ENCODE measurements at regions not wholly inside any gene's neighbourhood (a gene's known extent, or its start where the extent isn't known, plus 50 kb on each side); places are given as distances from the start of the nearest gene placed in this dataset.
"Not testable (repeated sequence)": the region's sequence is repeated elsewhere in the genome, so short reads cannot be mapped to it uniquely, and the experiment has no call there.

DNA sequence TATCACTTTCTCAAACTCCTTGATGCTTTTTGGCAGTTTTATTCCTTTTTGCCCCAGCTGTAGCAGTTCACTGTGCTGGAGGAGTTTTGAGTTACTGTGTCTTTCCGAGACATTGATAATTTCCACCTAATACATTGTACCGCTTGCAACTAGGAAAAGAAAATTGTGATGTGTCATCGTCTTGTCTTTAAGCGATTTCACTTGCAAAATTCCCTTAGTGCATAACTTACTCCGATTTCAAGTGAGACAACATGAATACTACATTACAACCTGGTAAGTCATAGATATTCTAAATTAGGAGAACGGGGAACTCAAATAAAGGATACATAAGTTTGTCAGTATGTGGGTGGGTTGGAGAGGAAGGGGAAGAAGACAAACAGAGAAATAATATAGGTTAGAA is 340.5 kb upstream of the KYNU start:
- Mint-ChIP-seq H3K27me3 (no peaks in the 10 kb centered on the region), H3K9me3 (no peaks in the 10 kb centered on the region), H3K27ac (no peak overlapping the region), H3K4me3 (no peak overlapping the region), H3K36me3 (ENCODE audit: low read depth) (no peaks in the 10 kb centered on the region), H3K4me1 (ENCODE audit: low read depth) (no peaks in the 10 kb centered on the region)
- intact Hi-C loops (cut with micrococcal nuclease): no loop called here

DNA sequence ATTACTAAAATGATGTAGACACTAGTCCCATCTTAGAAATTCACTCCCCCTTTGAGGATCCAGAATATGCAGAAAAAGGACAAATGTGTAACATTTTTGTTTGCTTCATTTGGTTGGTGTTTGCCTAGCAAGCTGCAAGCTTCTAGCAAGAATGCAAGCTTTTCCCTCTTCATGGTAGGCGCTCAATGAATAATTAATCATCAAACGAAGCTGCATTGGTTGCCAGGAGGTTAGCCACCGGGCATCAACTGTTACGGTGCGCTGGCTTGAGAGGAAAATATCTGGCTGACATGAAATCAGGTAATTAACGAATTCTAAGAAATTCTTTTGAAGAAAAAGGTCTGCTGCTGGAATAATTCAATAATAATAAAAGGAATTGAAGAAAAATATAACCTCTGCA is 341.0 kb upstream of the KYNU start:
- H3K36me3 Mint-ChIP-seq (ENCODE audit: low read depth): no peaks in the 10 kb centered on the region
- no peak overlapping the region for H3K4me3 Mint-ChIP-seq
- H3K27me3 Mint-ChIP-seq: no peaks in the 10 kb centered on the region
- no peak overlapping the region for H3K27ac Mint-ChIP-seq
- intact Hi-C loops (cut with micrococcal nuclease): no loop called here
- H3K9me3 Mint-ChIP-seq: no peaks in the 10 kb centered on the region
- no peaks in the 10 kb centered on the region for H3K4me1 Mint-ChIP-seq (ENCODE audit: low read depth)

DNA sequence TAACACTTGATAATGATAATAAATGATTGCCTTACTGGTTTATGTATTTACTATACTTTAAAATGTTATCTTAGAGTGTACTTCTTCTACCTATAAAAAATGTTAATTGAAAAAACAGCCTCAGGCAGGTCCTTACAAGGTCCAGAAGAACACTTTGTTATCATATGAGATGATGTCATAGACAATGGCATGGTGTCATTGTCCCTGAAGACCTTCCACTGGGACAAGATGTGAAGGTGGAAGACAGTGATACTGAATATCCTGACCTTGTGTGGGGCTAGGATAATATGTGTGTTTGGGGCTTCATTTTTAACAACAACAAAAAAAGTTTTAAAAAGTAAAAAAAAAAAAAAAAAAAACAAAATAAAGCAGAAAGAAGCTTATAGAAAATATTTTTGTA is 342.2 kb upstream of the KYNU start:
- H3K4me3 Mint-ChIP-seq: no peak overlapping the region
- H3K4me1 Mint-ChIP-seq (ENCODE audit: low read depth): no peaks in the 10 kb centered on the region
- no peak overlapping the region for H3K27ac Mint-ChIP-seq
- no peaks in the 10 kb centered on the region for H3K9me3 Mint-ChIP-seq
- no peaks in the 10 kb centered on the region for H3K36me3 Mint-ChIP-seq (ENCODE audit: low read depth)
- intact Hi-C loops (cut with micrococcal nuclease): no loop called here
- no peaks in the 10 kb centered on the region for H3K27me3 Mint-ChIP-seq

DNA sequence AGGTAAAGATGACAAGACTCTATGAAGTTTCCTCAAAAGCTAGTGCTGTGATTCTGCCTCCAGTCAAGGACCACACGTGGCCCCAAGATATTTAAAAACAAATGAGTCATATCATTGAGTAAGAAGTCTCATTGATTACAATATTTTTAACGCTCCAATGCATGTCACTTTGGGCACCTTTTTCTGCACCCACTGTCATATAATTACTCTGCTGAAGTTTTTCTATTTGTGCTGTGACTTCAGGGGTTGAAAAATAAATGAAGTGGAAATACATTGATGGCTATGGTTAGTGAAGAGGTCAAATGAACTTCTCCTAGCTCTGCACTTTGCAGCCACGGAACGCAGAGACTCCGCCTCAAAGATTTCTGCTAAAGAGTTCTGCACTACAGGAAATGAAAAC is 344.3 kb upstream of the KYNU start:
- Mint-ChIP-seq H3K27me3 (no peaks in the 10 kb centered on the region), H3K36me3 (ENCODE audit: low read depth) (no peaks in the 10 kb centered on the region), H3K4me3 (no peak overlapping the region), H3K27ac (no peak overlapping the region), H3K9me3 (no peaks in the 10 kb centered on the region), H3K4me1 (ENCODE audit: low read depth) (no peaks in the 10 kb centered on the region)
- intact Hi-C loops (cut with micrococcal nuclease): no loop called here

DNA sequence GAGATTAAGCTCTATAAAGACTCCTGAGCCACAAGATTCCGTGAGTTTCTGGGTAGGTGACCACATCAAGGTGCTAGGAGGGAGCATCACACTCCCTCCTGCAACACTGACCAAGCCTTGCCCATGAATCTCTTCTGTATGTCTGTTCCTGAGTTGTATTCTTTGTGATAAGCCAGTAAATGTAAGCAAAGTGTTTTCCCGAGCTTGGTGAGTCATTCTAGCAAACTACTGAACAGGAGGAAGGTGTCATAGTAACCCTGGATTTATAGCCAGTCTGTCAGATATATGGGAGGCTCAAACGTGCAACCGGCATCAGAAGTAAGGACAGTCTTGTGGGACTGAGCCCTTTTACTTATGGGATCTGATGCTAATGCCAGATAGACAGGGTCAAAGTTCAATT is 346.1 kb upstream of the KYNU start:
- Mint-ChIP-seq H3K9me3 (no peaks in the 10 kb centered on the region), H3K27me3 (no peaks in the 10 kb centered on the region), H3K27ac (no peak overlapping the region), H3K4me3 (no peak overlapping the region), H3K36me3 (ENCODE audit: low read depth) (no peaks in the 10 kb centered on the region), H3K4me1 (ENCODE audit: low read depth) (no peaks in the 10 kb centered on the region)
- intact Hi-C loops (cut with micrococcal nuclease): no loop called here

DNA sequence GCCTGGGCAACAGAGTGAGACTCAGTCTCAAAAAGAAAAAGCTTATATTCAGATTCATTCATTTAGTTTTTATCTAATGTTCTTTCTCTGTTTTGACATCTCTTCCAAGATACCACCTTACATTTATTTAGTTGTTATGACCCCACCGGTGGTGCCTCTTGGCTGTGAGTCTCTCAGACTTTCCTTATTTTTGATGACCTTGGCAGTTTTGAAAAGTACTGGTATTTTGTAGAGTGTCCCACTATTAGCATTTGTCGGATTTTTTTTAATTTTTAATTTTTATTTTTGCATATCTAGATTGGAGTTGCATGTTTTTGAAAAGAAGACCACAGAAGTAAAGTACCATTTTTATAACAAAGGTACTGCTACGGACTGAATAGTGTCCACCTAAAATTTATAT is 351.7 kb upstream of the KYNU start:
- no peaks in the 10 kb centered on the region for H3K9me3 Mint-ChIP-seq
- intact Hi-C loops (cut with micrococcal nuclease): no loop called here
- H3K4me1 Mint-ChIP-seq (ENCODE audit: low read depth): no peaks in the 10 kb centered on the region
- H3K27me3 Mint-ChIP-seq: no peaks in the 10 kb centered on the region
- H3K36me3 Mint-ChIP-seq (ENCODE audit: low read depth): no peaks in the 10 kb centered on the region
- no peak overlapping the region for H3K27ac Mint-ChIP-seq
- no peak overlapping the region for H3K4me3 Mint-ChIP-seq

DNA sequence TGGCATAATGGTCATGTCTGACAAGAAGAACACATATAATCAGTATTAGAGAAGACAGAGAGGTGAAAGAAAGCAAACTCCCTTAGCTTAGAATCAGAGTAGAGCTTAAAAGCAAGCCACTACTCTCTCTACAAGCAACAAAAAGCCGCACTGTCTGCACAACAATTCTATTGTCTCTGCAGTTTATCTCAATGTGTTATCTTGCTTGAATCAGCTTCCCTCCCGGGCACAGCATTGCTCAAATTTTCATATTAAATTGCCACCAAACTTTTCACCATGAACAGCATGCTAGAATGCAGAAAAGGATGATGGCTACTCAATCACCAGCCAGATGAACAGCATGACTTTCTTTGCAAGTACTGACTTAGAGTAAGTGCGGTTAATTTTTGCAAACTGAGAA is 356.0 kb upstream of the KYNU start:
- H3K27ac Mint-ChIP-seq: no peak overlapping the region
- no peak overlapping the region for H3K4me3 Mint-ChIP-seq
- intact Hi-C loops (cut with micrococcal nuclease): no loop called here
- no peaks in the 10 kb centered on the region for H3K27me3 Mint-ChIP-seq
- no peaks in the 10 kb centered on the region for H3K9me3 Mint-ChIP-seq
- no peaks in the 10 kb centered on the region for H3K4me1 Mint-ChIP-seq (ENCODE audit: low read depth)
- no peaks in the 10 kb centered on the region for H3K36me3 Mint-ChIP-seq (ENCODE audit: low read depth)

DNA sequence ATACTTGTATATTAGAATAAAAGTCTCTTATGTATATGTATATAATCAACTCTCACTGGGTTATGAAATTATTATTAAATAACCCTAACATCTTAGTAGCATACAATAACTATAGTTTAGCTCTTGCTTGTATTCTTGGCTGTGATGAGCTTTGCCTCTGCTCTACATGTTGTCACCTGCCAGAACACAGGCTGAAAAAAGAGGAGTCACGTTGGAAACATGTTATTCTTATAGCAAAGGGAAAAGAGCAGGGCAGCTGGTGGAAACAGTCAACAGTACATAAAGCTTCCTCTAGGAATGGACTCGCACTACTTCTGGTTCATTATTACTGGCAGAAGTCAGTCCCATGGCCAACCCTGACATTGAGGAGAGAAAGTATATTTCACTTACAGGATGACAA is 362.0 kb upstream of the KYNU start:
- no peaks in the 10 kb centered on the region for H3K9me3 Mint-ChIP-seq
- H3K4me1 Mint-ChIP-seq (ENCODE audit: low read depth): no peaks in the 10 kb centered on the region
- intact Hi-C loops (cut with micrococcal nuclease): no loop called here
- H3K27me3 Mint-ChIP-seq: no peaks in the 10 kb centered on the region
- H3K36me3 Mint-ChIP-seq (ENCODE audit: low read depth): no peaks in the 10 kb centered on the region
- H3K27ac Mint-ChIP-seq: no peak overlapping the region
- no peak overlapping the region for H3K4me3 Mint-ChIP-seq

DNA sequence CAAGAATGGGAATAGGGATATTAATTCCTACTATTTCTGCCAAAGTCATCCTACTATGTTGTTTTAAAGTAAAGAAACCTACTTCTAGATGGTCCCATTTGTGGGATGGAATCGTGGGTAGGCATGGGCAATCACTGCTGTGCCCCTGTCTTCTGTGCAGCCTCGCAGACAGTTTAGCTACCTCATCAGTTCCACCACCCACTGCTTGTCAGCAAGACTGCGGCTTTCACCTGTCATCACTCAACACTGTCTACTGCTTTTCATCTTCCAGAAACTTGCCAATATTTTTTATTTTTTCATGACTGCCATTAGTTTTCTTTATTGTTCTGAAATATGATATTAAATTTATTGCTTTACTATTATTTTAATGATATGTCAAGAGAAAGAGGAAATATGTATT is 368.1 kb upstream of the KYNU start:
- Mint-ChIP-seq H3K27me3 (no peaks in the 10 kb centered on the region), H3K4me1 (ENCODE audit: low read depth) (no peaks in the 10 kb centered on the region), H3K4me3 (no peak overlapping the region), H3K27ac (no peak overlapping the region), H3K9me3 (no peaks in the 10 kb centered on the region), H3K36me3 (ENCODE audit: low read depth) (no peaks in the 10 kb centered on the region)
- intact Hi-C loops (cut with micrococcal nuclease): no loop called here

DNA sequence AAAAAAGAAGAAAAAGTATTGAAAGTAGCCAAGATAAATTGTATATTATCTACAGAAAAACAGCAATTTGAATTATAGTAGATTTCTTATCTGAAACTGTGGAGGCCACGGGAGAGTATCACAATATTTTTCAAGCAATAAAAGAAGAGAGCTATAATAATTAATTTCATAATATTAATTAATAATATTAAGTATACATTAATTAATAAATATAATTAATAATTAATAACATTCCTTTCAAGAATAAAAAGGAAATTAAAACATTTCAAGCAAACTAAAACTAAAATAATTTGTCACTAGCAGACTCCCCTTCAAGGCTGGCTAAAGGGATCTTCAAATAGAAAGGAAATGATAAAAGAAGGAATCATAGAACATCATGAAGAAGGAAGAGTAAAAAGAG is 372.7 kb upstream of the KYNU start:
- Mint-ChIP-seq H3K4me1 (ENCODE audit: low read depth) (no peaks in the 10 kb centered on the region), H3K27me3 (no peaks in the 10 kb centered on the region), H3K36me3 (ENCODE audit: low read depth) (no peaks in the 10 kb centered on the region), H3K4me3 (no peak overlapping the region), H3K27ac (no peak overlapping the region), H3K9me3 (peaks cover 7% of the 10 kb centered on the region)
- intact Hi-C loops (cut with micrococcal nuclease): no loop called here

DNA sequence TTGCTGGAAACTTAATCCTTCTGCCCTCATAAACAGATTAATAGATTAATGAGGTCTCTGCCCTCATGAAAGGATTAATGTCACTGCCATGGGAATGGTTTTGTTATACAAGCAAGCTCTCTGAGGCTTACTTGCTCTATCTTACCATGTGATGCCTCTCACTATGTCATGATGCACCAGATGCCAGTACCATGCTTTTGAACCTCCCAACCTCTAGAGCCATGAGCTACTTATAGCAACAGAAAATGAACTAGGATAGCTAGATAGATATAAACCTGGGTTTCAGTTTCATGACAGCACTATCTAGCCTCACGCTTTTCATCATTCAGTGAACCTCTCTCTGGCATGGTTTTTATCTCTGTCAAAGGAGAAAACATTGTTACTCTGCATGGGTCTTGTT is 371.6 kb upstream of the LRP1B start:
- H3K9me3 Mint-ChIP-seq: peaks cover 7% of the 10 kb centered on the region
- intact Hi-C loops (cut with micrococcal nuclease): no loop called here
- no peak overlapping the region for H3K27ac Mint-ChIP-seq
- H3K4me3 Mint-ChIP-seq: no peak overlapping the region
- H3K27me3 Mint-ChIP-seq: no peaks in the 10 kb centered on the region
- no peaks in the 10 kb centered on the region for H3K4me1 Mint-ChIP-seq (ENCODE audit: low read depth)
- no peaks in the 10 kb centered on the region for H3K36me3 Mint-ChIP-seq (ENCODE audit: low read depth)

DNA sequence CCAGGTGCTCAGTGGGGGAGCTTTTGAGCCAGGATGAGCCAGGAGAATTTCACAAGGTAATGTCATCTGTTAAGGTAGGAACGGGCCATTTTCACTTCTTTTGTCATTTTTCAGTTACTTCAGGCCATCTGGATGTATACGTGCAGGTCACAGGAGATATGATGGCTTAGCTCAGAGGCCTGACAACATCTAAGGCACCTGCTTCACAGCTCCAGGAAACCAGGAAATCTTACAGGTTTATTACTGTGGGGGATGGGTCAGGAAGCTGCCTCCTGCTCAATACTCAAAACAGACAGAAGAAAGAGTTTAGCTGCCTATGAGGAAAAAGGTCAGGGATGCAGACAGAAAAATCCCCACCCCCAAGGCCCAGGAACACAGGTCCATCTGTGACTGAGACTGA is 364.3 kb upstream of the LRP1B start:
- H3K9me3 Mint-ChIP-seq: peaks cover 16% of the 10 kb centered on the region
- intact Hi-C loops (cut with micrococcal nuclease): no loop called here
- H3K27ac Mint-ChIP-seq: no peak overlapping the region
- H3K4me1 Mint-ChIP-seq (ENCODE audit: low read depth): no peaks in the 10 kb centered on the region
- H3K36me3 Mint-ChIP-seq (ENCODE audit: low read depth): no peaks in the 10 kb centered on the region
- H3K4me3 Mint-ChIP-seq: no peak overlapping the region
- no peaks in the 10 kb centered on the region for H3K27me3 Mint-ChIP-seq

DNA sequence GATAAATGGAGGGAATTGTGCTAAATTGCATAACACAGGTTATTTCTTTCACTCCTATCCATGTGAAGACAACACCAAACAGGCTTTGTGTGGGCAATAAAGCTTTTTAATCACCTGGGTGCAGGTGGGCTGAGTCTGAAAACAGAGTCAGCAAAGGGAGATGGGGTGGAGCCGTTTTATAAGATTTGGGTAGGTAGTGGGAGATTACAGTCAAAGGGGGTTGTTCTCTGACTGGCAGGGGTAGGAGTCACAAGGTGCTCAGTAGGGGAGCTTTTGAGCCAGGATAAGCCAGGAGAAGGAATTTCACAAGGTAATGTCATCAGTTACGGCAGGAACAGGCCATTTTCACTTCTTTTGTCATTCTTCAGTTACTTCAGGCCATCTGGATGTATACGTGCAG is 358.8 kb upstream of the LRP1B start:
- H3K36me3 Mint-ChIP-seq (ENCODE audit: low read depth); H3K27me3 Mint-ChIP-seq; H3K4me1 Mint-ChIP-seq (ENCODE audit: low read depth); intact Hi-C loops (cut with micrococcal nuclease); H3K27ac Mint-ChIP-seq; H3K4me3 Mint-ChIP-seq: not testable (repeated sequence)
- peaks cover 13% of the 10 kb centered on the region for H3K9me3 Mint-ChIP-seq

DNA sequence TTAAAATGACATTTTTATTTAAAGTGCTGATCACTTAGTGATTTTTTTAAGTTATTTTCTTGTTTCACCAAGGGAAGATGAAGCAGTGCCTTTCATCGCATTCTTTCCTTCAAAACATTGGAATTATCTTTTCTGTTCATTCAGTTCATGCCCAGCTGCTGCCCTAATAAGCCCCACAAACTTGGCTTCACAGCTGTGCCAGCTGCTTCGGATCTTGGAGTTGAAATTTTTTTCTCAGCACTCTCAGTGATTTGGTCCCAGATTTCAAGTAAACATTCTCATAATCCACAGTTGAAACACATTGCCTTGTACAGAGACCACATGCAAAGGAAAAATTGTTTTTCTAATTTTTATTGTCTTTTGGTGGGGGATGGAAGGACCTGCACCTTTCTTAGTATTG is 353.3 kb upstream of the LRP1B start:
- Mint-ChIP-seq H3K4me3 (no peak overlapping the region), H3K27me3 (no peaks in the 10 kb centered on the region), H3K4me1 (ENCODE audit: low read depth) (peaks cover 6% of the 10 kb centered on the region), H3K36me3 (ENCODE audit: low read depth) (no peaks in the 10 kb centered on the region), H3K27ac (no peak overlapping the region), H3K9me3 (peaks cover 8% of the 10 kb centered on the region)
- intact Hi-C loops (cut with micrococcal nuclease): no loop called here

DNA sequence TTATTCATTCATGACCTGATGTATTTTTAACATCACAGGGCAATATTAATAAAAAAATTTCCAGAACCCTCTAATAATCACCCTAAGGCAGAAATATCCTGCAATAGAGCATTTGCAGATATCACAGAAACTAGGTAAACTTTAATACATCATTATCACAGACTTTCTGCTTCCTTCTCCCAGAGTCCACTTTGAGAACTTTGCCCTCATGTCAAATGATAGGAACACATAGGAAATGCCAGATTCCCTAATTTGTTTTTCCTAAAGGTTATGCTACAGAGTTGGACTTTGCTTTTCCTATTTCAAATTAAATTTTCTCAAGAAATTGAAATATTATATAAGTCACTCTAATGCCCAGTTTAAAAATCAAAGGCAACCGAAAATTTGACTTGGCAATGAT is 352.8 kb upstream of the LRP1B start:
- Mint-ChIP-seq H3K9me3 (peaks cover 8% of the 10 kb centered on the region), H3K27ac (no peak overlapping the region), H3K36me3 (ENCODE audit: low read depth) (no peaks in the 10 kb centered on the region), H3K4me3 (no peak overlapping the region), H3K4me1 (ENCODE audit: low read depth) (peaks cover 6% of the 10 kb centered on the region), H3K27me3 (no peaks in the 10 kb centered on the region)
- intact Hi-C loops (cut with micrococcal nuclease): no loop called here

DNA sequence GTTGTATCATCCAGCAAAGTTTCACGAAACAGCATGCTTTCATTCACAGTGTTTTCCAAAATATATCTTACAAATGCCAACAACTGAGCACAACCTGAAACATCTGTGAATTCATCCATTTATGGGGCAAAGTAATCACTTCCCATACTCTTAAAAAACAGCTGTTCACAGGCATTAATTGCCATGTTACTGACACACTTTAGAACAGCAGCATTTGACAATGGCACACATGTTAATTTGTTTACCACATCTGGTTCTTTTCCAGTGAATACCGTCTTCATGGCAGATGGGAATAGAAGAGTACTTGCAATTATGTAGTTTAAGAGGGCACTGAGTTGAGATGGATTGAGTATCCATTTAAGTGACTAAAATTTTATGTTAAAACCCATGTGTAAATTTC is 347.4 kb upstream of the LRP1B start:
- Mint-ChIP-seq H3K27ac (no peak overlapping the region), H3K36me3 (ENCODE audit: low read depth) (no peaks in the 10 kb centered on the region), H3K4me1 (ENCODE audit: low read depth) (peaks cover 6% of the 10 kb centered on the region), H3K9me3 (peaks cover 19% of the 10 kb centered on the region), H3K4me3 (no peak overlapping the region), H3K27me3 (no peaks in the 10 kb centered on the region)
- intact Hi-C loops (cut with micrococcal nuclease): no loop called here
